ENCODE measurements at regions not wholly inside any gene's neighbourhood (a gene's known extent, or its start where the extent isn't known, plus 50 kb on each side); places are given as distances from the start of the nearest gene placed in this dataset.

DNA sequence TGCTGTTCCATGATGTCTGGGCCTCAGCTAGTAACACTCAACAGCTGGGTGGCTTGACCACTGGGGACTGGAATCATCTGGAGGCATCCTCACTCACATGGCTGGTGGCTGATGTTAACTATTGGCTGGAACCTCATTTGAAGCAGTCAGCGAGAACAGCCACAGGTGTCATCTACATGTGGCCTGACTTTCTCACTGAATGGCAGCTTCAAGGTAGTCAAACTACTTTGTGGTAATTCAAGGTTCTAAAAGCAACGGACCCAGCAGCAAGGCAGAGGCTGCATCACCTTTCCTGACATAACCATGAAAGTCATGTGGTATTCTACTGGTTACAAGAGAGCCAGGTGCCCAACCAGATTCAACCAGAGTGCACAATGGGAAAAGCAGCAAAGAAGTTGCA, 115.9 kb upstream of the DST start:
- DNase-seq, result no peak
- no peak overlapping the region for H3K4me3 ChIP-seq
- no peaks in the 10 kb centered on the region for H3K36me3 ChIP-seq
- peak overlapping the region in 3 of 4 donors; percentile 16 to 68 (median 52) for H3K27ac ChIP-seq
- TF ChIP-seq POLR2AphosphoS5 (IDR thresholded peaks at IDR 0.05) (no peak), POLR2A (IDR thresholded peaks at IDR 0.05) (no peak), EP300 (IDR thresholded peaks at IDR 0.05) (no peak)
- TF ChIP-seq, protein P1, sequence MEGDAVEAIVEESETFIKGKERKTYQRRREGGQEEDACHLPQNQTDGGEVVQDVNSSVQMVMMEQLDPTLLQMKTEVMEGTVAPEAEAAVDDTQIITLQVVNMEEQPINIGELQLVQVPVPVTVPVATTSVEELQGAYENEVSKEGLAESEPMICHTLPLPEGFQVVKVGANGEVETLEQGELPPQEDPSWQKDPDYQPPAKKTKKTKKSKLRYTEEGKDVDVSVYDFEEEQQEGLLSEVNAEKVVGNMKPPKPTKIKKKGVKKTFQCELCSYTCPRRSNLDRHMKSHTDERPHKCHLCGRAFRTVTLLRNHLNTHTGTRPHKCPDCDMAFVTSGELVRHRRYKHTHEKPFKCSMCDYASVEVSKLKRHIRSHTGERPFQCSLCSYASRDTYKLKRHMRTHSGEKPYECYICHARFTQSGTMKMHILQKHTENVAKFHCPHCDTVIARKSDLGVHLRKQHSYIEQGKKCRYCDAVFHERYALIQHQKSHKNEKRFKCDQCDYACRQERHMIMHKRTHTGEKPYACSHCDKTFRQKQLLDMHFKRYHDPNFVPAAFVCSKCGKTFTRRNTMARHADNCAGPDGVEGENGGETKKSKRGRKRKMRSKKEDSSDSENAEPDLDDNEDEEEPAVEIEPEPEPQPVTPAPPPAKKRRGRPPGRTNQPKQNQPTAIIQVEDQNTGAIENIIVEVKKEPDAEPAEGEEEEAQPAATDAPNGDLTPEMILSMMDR (IDR thresholded peaks at IDR 0.05), result no peak
- peaks cover 0 to 80% (median 53%) of the 10 kb centered on the region in 4 donors for H3K4me1 ChIP-seq
- intact Hi-C loops (cut with DNase I), result loop anchor here (5.0 kb wide), 2 partner anchors 46 to 121 kb away; no protein-coding TSS in a partner anchor
- no peaks in the 10 kb centered on the region for H3K9me3 ChIP-seq
- 77 to 90% methylated on average over 2 of the region's 2 CpGs for WGBS, 2 donors
- H3K27me3 ChIP-seq, result no peaks in the 10 kb centered on the region

DNA sequence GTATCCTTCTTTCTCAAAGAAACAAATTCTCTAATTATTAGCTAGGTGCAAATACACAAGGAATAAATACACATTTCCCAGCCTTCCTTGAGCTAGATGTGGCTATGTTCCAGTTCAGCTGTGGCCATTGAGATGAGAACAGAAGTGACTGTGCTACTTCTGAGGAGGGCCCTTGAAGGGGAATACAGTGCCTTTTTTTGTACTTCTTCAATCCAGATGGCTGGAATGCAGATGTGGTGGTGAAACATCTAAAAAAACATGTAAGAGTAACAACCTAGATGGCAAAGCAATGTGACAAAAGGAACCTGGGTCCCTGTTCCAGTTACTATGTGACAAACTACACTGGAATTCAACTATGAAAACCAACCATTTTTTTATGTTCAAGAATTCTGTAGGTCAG, 115.4 kb upstream of the DST start:
- TF ChIP-seq POLR2A (IDR thresholded peaks at IDR 0.05), result no peak
- no peak for TF ChIP-seq EP300 (IDR thresholded peaks at IDR 0.05)
- TF ChIP-seq, protein P1 (IDR thresholded peaks at IDR 0.05), result no peak
- no peak overlapping the region for H3K4me3 ChIP-seq
- no peaks in the 10 kb centered on the region for H3K9me3 ChIP-seq
- H3K36me3 ChIP-seq, result no peaks in the 10 kb centered on the region
- H3K27ac ChIP-seq, result peak overlapping the region; percentile 24 to 68 (median 48)
- H3K27me3 ChIP-seq, result no peaks in the 10 kb centered on the region
- intact Hi-C loops (cut with DNase I), result loop anchor here (5.0 kb wide), 2 partner anchors 46 to 121 kb away; no protein-coding TSS in a partner anchor
- DNase-seq, result no peak
- H3K4me1 ChIP-seq, result peaks cover 0 to 80% (median 51%) of the 10 kb centered on the region in 4 donors

DNA sequence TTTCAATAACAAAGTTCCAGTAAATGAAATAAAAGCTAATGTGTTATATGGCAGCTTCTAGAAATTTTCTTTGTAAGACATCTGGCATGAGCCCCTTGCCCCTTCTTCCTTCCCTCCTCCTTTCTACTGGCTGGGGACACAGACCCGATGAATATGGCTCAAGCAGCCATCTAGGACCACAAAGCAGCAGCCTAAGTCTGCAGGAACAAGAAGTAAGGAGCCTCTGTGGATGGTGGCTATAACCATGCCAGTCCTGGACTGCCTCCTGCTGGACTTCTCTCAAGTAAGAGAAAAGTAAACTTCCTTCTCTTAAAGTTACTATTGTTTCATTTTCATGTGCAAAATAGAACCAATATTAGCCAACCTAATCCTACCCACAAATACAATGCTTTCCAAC, 114.9 kb upstream of the DST start:
- intact Hi-C loops (cut with DNase I), result loop anchor here (5.0 kb wide), 2 partner anchors 45 to 120 kb away; no protein-coding TSS in a partner anchor
- no peak for TF ChIP-seq EP300 (IDR thresholded peaks at IDR 0.05)
- TF ChIP-seq, protein P1 (IDR thresholded peaks at IDR 0.05), result peak in 3 of 4 experiments; percentile 20 to 42 (median 34)
- TF ChIP-seq POLR2AphosphoS5 (IDR thresholded peaks at IDR 0.05), result no peak
- no peak for TF ChIP-seq POLR2A (IDR thresholded peaks at IDR 0.05)
- Histone ChIP-seq H3K27me3 (no peaks in the 10 kb centered on the region), H3K4me1 (peaks cover 0 to 82% (median 49%) of the 10 kb centered on the region in 4 donors), H3K36me3 (no peaks in the 10 kb centered on the region), H3K4me3 (no peak overlapping the region), H3K27ac (peak overlapping the region; percentile 24 to 68 (median 48)), H3K9me3 (no peaks in the 10 kb centered on the region)
- 21 to 53% methylated on average over 1 of the region's 1 CpG for WGBS, 2 donors
- DNase-seq, result peak; percentile 64

DNA sequence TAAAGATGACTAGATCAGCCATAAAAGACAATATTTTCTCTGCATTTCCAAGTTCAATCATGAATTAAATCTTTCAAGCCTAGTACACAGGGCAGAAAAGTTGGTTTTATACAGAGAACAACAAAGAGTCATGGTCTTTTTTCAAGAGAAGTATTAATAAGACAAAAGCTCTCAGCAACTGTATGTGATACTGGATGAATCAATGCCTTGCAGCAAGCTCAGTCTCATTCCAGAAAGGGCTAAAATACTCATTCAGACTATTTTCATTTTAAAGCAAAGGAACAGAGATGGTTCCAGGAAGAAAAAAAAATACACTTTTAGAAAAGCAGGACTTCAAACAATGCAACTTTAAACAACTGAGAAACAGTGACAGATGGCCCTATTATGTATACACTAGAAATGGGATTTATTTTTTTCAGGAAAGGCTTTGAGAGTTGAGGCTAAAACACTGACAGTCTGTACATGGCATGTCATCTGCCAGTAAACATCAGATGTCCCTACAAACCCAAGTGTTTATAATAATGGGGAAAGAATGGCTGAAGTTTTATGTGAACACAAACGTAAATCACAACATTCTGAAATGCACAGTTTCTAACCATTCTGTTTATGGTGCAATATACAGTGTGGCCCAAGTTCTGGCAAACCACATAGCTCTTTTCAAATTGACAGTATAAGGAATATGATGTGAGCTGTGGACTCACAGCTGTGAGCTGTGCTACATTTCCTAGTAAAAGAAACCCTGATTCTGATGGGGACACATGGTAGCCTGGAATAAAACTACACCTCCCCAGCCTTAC, 114.3 kb upstream of the DST start:
- Histone ChIP-seq H3K27me3 (no peaks in the 10 kb centered on the region), H3K27ac (peak overlapping the region; percentile 24 to 68 (median 48)), H3K4me3 (no peak overlapping the region), H3K4me1 (peaks cover 0 to 88% (median 51%) of the 10 kb centered on the region in 4 donors), H3K9me3 (no peaks in the 10 kb centered on the region), H3K36me3 (no peaks in the 10 kb centered on the region)
- intact Hi-C loops (cut with DNase I), result loop anchor here (5.0 kb wide), 2 partner anchors 45 to 120 kb away; no protein-coding TSS in a partner anchor
- 32 to 54% methylated on average over 1 of the region's 1 CpG for WGBS, 2 donors
- DNase-seq, result no peak
- TF ChIP-seq POLR2A (IDR thresholded peaks at IDR 0.05) (no peak), POLR2AphosphoS5 (IDR thresholded peaks at IDR 0.05) (no peak), EP300 (IDR thresholded peaks at IDR 0.05) (no peak)
- TF ChIP-seq, protein P1 (IDR thresholded peaks at IDR 0.05), result no peak
